ENCODE measurements at regions not wholly inside any gene's neighbourhood (a gene's known extent, or its start where the extent isn't known, plus 50 kb on each side); places are given as distances from the start of the nearest gene placed in this dataset.

DNA sequence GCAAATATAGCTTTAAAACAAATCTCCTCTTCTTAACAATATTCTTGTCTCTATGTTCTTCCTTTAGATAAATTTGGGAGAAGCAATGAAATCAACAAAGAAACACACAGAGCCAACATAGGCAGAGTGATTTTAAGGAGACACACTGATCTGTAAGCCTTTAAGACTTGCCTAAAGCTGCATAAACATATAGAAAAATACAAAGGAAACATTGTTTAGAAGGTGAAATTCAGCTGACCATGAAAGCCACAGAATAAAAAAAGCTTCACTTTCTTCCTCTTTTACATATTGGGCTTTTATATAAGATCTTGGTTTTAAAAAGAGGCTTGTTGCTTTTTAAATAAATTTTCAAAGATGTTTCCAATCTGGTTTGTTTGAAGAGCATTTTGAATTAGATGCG lies 1277.5 kb downstream of the EFNA5 start:
- BruUV-seq (replicated peaks) = no TSS peak
- Histone ChIP-seq H2AFZ (ENCODE audit: low read depth, low read length) (no peak overlapping the region), H3K4me2 (ENCODE audit: insufficient read depth, low read length) (no peak overlapping the region), H3K9ac (replicated peaks; ENCODE audit: extremely low read depth, insufficient read depth, low read length) (no peak overlapping the region), H3K36me3 (ENCODE audit: control insufficient read depth in 2 of 2, extremely low read depth in 1 of 2, insufficient read depth in 2 of 2, low read length in 2 of 2) (no peaks in the 10 kb centered on the region), H3K4me1 (ENCODE audit: control insufficient read depth, extremely low read depth, insufficient read depth, low read length) (peaks cover 10% of the 10 kb centered on the region), H3K9me3 (replicated peaks; ENCODE audit: control insufficient read depth, insufficient read depth, low read length) (no peaks in the 10 kb centered on the region), H3K79me2 (ENCODE audit: control insufficient read depth, insufficient read depth, low read length) (no peaks in the 10 kb centered on the region), H3K4me3 (replicated peaks in 1 of 3; ENCODE audit: insufficient read depth in 1 of 3, low read depth in 1 of 3, low read length in 3 of 3) (no peak overlapping the region), H3K27ac (ENCODE audit: insufficient read depth, low read depth, low read length) (no peak overlapping the region), H3K9me1 (replicated peaks; ENCODE audit: control insufficient read depth, extremely low read depth, insufficient read depth, low read length) (no peaks in the 10 kb centered on the region), H3K27me3 (ENCODE audit: control insufficient read depth in 2 of 2, insufficient read depth in 2 of 2, low read length in 2 of 2) (no peaks in the 10 kb centered on the region), H4K20me1 (replicated peaks; ENCODE audit: control insufficient read depth, extremely low read depth, insufficient read depth, low read length) (no peaks in the 10 kb centered on the region)
- dilution Hi-C loops (cut with MboI; ENCODE audit: extremely low pct_ligation_motif_present, low sequenced_read_pairs) (no loop called here), intact Hi-C loops (cut with micrococcal nuclease) (no loop called here)
- ChIA-PET POLR2A (no interaction called here), CTCF (interaction anchor here (1.1 kb wide), 1 partner anchor 9 kb away, joined by 4 read pairs; no protein-coding TSS in a partner anchor)
- TF ChIP-seq EZH2 (IDR thresholded peaks at IDR 0.05; ENCODE audit: borderline replicate concordance, low read depth, low read length, severe bottlenecking) (no peak), FOS (IDR thresholded peaks at IDR 0.05; ENCODE audit: borderline replicate concordance, insufficient read depth, low read length) (no peak), POLR2A (IDR thresholded peaks at IDR 0.05; ENCODE audit: low read depth, low read length) (no peak), POLR2AphosphoS5 (IDR thresholded peaks at IDR 0.05; ENCODE audit: insufficient read depth, low read depth, low read length) (no peak), GATA2 (IDR thresholded peaks at IDR 0.05; ENCODE audit: insufficient read depth, insufficient read length, low read depth, low read length) (no peak)
- TF ChIP-seq, protein P1, sequence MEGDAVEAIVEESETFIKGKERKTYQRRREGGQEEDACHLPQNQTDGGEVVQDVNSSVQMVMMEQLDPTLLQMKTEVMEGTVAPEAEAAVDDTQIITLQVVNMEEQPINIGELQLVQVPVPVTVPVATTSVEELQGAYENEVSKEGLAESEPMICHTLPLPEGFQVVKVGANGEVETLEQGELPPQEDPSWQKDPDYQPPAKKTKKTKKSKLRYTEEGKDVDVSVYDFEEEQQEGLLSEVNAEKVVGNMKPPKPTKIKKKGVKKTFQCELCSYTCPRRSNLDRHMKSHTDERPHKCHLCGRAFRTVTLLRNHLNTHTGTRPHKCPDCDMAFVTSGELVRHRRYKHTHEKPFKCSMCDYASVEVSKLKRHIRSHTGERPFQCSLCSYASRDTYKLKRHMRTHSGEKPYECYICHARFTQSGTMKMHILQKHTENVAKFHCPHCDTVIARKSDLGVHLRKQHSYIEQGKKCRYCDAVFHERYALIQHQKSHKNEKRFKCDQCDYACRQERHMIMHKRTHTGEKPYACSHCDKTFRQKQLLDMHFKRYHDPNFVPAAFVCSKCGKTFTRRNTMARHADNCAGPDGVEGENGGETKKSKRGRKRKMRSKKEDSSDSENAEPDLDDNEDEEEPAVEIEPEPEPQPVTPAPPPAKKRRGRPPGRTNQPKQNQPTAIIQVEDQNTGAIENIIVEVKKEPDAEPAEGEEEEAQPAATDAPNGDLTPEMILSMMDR (IDR thresholded peaks at IDR 0.05; ENCODE audit: extremely low read depth in 1 of 2, insufficient read depth in 1 of 2, low read depth in 1 of 2, low read length in 2 of 2) = no peak
- TF ChIP-seq, protein P2, sequence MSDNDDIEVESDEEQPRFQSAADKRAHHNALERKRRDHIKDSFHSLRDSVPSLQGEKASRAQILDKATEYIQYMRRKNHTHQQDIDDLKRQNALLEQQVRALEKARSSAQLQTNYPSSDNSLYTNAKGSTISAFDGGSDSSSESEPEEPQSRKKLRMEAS (IDR thresholded peaks at IDR 0.05; ENCODE audit: insufficient read depth, insufficient read length) = no peak
- FAIRE-seq = no peak
- no peak for DNase-seq (ENCODE audit: low read depth, low spot score)

All from endothelial cell of umbilical vein (primary cell).